Amniotic stem cell (primary cell): ENCODE measurements at regions not wholly inside any gene's neighbourhood (a gene's known extent, or its start where the extent isn't known, plus 50 kb on each side); places are given as distances from the start of the nearest gene placed in this dataset.

Experiments used
- DNase-seq: peaks from one replicate; lab custom pipeline; 2025; lab: John Stamatoyannopoulos, UW

DNA sequence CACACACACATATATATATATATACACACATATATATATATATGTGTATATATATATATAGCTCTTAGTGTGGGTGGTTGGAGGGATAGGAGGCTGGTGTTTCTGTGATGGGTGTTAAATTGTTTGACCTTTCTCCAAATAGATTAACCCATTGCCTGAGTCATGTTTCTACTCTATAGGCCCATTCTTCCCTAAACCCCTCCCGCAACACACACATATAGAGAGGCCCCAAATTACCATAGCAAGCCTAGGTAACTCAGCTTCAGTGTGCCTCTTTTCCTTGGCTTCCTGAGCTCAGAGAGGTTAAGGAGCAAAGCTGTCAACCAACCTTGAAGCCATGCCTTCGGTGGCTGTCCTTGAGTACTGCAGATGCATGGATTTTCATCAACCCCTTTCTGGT, 98.7 kb upstream of the ADO start:
- DNase-seq = no peak

DNA sequence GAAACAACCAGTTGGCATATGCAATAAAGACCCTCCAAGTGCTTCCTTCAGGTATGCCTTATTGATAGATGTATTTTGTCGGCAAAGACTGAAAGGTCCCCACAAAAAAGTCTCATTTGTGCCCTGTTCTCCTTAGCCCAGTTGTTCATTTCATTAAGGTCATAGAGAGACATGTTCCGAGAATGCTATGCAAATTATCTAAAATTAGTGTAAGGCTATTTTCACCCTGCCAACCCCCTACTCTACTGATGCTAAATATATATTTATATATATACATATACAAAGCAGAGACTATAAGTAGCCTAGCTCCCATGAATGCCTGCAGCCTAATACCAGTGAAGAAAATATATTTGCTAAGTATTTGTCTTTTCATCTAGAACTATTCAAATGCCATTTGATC, 96.7 kb upstream of the ADO start:
- DNase-seq = no peak

GRCh38 chr10:62708569-62708968, 96.0 kb upstream of the ADO start:
- no peak for DNase-seq

- no peak for DNase-seq
Measured at GRCh38 chr10:62709200-62709599, 95.3 kb upstream of the ADO start.

DNA sequence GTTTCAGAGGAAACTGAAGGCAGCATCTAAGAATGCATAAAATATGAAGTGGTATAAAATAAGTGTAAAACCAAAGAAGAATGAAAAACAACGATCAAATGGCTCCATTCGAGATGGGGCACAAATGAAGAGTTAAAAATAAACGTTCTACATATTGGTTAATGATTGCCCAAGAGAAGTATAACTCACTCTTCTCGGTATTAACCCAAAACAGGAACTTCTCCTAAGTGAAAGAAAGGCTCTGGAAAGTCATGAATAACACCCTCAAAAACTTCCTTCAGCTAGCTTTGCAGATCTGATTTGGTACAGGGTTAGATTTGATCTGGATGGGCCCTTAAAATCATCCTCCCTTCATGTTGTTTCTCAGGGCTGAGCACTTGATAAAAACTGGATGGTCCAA, 94.3 kb upstream of the ADO start:
- no peak for DNase-seq

DNA sequence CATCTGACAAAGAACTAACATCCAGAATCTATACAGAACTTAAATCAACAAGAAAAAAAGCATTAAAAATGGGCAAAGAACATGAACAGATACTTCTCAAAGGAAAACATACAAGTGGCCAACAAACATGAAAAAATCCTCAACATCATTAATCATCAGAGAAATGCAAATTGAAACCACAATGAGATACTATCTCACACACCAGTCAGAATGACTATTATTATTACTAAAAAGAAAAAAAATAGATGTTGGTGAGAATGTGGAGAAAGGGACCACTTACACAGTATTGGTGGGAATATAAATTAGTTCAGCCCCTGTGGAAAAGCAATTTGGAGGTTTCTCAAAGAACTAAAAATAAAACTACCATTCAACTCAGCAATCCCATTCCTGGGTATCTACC, 89.1 kb upstream of the ADO start:
- DNase-seq = no peak

DNA sequence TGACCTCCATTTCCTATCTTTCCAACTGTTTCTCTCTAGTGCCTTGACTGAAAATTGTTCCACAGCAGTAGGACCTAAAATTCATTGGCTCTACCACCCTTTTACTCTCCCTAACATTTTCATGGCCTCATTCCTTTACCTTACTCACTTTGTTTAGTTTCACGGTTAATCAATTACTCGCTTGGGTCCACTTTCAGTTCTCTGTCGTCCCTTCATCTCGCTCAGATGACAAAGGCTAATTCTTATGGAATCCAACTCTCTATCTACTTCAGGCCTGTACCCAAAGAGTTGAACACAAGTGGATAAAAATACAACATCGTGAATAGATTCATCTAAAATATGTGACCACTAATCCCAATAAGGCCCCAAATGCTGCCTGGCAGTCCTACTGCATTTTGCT, 85.9 kb upstream of the ADO start:
- DNase-seq = no peak

GRCh38 chr10:62719061-62719460, 85.5 kb upstream of the ADO start:
- DNase-seq = no peak

- DNase-seq = no peak
Measured at GRCh38 chr10:62721687-62722086, 82.8 kb upstream of the ADO start.

- no peak for DNase-seq
Measured at GRCh38 chr10:62723375-62723774, 81.1 kb upstream of the ADO start.

DNA sequence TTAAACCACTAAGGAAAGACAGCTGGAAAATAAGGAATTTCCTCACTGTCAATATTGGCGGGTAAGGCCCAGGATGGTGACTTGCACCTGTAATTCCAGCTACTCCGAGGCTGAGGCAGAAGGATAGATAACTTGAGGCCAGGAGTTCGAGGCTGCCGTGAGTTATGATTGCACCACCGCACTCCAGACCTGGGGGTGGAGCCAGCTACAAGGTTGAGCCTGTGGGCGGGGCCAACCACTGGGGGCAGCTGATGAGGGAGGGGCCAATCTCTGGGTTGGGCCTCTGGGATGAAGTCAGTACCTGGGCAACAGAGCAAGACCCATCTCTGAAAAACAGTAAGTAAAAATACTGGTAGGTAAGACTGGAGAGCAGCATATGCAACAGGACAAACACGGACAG, 80.1 kb upstream of the ADO start:
- no peak for DNase-seq

DNA sequence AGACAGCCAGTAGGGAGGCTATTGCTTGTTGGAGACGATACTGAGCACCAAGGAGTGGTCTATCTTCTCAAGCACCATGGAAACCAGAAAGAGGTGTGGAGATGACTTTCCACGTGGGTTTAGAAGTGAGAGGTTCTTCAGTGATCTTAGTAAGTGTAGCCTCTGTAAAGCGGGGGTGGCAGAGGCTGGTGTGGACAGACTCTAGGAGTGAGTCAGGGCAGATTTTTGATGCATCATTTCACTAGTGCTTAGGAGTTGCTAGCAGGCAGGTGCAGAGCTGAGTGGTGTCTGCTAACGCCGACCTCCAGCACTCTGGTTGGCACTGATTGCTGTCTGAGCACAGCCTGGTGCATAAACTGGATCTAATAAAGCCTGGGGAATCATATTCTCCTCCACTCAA, 78.4 kb upstream of the ADO start:
- DNase-seq = no peak

- no peak for DNase-seq
Measured at GRCh38 chr10:62726638-62727037, 77.9 kb upstream of the ADO start.

DNA sequence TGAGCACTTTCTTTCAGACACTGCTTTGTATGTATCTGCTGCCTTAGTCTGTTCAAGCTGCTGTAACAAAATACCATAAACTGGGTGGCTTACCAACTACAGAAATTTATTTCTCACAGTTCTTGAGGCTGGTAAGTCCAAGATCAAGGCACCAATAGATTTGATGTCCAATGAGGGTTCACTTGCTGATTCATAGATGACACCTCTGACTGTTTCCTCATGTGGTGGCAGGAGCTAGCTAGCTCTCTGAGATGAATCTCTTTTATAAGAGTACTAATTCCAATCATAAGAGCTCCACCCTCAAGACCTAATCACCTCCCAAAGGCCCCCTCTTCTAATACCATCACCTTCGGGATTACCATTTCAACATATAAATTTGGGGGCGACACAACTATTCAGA, 76.6 kb upstream of the ADO start:
- no peak for DNase-seq

DNA sequence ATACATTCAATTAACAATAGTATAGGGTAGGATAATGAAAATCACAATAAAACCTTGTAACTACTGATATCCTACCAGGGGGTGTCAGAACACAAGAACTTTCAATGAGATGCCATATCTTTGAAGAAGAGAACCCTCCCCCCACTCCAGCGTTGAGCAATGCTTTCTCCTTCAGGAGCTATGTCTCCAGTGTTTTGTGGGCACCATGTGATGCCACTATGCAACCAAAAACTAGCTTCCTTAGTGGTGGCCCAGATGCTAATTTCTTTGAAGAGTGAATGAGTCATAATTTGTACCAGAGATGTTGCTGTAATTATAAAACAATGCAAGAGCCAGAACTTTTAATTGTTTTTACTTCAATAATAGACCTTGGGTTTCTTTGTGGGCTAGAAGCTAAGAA, 76.0 kb upstream of the ADO start:
- DNase-seq = no peak

GRCh38 chr10:62732841-62733653, 71.5 kb upstream of the ADO start:
- no peak for DNase-seq

- no peak for DNase-seq
Measured at GRCh38 chr10:62733654-62734293, 70.7 kb upstream of the ADO start.

- no peak for DNase-seq
Measured at GRCh38 chr10:62734781-62735463, 69.6 kb upstream of the ADO start.

DNA sequence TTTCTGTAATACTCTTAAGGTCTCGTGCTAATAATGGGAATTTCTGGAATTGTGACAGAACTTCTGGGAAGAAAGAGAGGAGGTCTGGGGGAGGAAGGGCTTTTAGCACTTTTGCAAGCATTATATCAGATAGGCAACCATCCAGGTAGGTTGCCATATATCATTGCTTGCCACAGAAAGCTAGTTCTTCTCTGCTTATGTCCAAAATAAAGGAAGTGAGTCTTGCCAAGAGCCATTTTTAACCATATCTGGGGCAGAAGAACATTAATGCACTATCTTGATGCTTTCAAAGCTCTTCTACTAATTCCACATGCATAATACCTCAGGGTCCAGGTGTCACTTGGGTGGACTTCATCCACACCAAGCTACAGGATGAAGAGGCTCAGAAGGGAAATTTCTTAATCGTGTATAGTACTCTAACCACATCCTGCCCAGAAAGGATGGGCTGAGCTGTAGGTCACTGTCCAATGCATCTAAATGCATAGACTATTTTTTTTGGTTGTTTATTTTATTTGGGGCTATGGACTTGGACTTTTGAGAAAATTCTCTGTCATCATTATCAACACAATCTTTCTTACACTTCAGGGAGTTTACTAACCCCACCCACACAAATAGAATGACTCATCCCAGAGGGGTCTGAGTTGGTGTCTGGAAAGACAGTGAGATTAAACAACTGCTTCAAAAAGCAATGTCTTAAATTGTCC, 68.9 kb upstream of the ADO start:
- no peak for DNase-seq

DNA sequence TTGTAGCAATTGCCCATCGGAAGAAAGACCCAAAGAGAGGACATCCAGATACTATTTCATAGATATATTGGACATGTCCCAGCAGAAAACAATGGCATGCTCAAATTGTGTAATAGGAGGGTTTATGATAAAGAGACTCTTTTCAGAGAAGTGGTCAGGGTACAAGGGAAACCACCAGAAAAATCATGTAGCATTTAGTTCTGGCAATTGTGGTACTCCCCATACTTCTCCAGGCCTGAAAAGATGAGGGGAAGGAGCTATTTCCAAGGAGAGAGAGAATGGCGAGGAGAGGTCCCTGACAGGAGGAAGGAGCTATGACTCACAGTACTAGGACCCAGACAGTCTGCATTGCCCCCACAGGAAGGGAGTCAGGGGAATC, 68.4 kb upstream of the ADO start:
- no peak for DNase-seq

DNA sequence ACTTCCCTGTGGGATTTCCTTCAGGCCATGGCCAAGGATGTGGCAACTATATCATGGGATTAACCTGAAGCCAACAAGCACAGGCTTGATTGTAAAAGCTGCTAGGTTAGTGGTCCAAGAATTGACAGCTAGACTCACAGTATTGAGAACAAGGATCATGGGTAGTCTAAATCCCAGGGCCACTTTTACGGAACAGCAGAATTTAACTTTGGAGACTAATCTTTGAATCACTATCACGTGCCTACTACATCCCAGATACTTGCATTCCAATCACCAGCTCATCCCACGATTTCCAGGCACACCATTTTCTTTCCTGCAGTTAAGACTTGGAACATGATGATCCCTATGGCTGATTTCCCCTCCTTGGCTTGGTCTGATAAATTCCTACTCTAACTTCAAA, 65.6 kb upstream of the ADO start:
- no peak for DNase-seq

GRCh38 chr10:62740885-62741745, 63.4 kb upstream of the ADO start:
- DNase-seq = no peak
